ENCODE measurements at regions not wholly inside any gene's neighbourhood (a gene's known extent, or its start where the extent isn't known, plus 50 kb on each side); places are given as distances from the start of the nearest gene placed in this dataset.

DNA sequence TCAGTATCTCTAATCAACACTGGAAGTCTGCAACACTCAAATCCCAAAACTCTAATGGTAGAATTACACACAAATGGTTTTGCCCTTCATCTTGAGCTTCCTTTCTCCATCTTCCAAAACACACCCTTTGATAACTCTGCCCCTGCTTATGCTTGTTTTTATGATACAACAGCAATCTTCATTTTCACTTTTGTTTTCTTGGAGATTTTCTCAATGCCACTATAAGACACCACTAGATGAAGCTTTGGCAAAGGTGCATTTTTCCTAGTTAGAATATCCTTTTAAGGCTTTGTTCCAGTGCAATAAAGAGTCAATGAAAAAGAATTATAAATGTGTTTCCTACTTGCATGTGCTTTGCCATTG, 472.4 kb upstream of the NWD2 start:
- TF ChIP-seq, protein P1, sequence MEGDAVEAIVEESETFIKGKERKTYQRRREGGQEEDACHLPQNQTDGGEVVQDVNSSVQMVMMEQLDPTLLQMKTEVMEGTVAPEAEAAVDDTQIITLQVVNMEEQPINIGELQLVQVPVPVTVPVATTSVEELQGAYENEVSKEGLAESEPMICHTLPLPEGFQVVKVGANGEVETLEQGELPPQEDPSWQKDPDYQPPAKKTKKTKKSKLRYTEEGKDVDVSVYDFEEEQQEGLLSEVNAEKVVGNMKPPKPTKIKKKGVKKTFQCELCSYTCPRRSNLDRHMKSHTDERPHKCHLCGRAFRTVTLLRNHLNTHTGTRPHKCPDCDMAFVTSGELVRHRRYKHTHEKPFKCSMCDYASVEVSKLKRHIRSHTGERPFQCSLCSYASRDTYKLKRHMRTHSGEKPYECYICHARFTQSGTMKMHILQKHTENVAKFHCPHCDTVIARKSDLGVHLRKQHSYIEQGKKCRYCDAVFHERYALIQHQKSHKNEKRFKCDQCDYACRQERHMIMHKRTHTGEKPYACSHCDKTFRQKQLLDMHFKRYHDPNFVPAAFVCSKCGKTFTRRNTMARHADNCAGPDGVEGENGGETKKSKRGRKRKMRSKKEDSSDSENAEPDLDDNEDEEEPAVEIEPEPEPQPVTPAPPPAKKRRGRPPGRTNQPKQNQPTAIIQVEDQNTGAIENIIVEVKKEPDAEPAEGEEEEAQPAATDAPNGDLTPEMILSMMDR (IDR thresholded peaks at IDR 0.05), result no peak
- no peak for TF ChIP-seq POLR2A (IDR thresholded peaks at IDR 0.05)
